ENCODE measurements at regions not wholly inside any gene's neighbourhood (a gene's known extent, or its start where the extent isn't known, plus 50 kb on each side); places are given as distances from the start of the nearest gene placed in this dataset.

DNA sequence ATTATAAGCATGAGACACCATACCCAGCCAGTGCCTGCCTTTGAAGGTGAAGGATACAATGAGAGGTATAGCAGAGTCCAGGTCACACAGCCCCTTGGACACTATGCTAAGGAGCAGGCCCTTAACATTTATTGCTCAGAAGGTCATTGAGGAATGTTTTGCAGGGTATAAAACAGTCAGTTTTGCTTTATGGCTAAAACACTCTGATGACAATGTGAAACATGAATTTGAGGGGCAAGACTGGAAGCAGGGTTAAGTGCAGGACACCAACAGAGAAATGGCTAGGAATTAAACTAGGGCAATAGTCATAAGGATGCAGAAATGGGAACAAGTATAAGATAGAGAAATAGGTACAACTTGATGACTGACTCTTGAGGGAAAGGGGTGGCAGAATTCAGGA is 141.1 kb downstream of the METTL4 start:
- TF ChIP-seq POLR2AphosphoS5 (IDR thresholded peaks at IDR 0.05; ENCODE audit: low read depth): no peak
- TF ChIP-seq GABPA (IDR thresholded peaks at IDR 0.05; ENCODE audit: low read depth): no peak
- TF ChIP-seq, protein P1, sequence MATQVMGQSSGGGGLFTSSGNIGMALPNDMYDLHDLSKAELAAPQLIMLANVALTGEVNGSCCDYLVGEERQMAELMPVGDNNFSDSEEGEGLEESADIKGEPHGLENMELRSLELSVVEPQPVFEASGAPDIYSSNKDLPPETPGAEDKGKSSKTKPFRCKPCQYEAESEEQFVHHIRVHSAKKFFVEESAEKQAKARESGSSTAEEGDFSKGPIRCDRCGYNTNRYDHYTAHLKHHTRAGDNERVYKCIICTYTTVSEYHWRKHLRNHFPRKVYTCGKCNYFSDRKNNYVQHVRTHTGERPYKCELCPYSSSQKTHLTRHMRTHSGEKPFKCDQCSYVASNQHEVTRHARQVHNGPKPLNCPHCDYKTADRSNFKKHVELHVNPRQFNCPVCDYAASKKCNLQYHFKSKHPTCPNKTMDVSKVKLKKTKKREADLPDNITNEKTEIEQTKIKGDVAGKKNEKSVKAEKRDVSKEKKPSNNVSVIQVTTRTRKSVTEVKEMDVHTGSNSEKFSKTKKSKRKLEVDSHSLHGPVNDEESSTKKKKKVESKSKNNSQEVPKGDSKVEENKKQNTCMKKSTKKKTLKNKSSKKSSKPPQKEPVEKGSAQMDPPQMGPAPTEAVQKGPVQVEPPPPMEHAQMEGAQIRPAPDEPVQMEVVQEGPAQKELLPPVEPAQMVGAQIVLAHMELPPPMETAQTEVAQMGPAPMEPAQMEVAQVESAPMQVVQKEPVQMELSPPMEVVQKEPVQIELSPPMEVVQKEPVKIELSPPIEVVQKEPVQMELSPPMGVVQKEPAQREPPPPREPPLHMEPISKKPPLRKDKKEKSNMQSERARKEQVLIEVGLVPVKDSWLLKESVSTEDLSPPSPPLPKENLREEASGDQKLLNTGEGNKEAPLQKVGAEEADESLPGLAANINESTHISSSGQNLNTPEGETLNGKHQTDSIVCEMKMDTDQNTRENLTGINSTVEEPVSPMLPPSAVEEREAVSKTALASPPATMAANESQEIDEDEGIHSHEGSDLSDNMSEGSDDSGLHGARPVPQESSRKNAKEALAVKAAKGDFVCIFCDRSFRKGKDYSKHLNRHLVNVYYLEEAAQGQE (IDR thresholded peaks at IDR 0.05; ENCODE audit: insufficient replicate concordance, low read depth): no peak
- no peak for TF ChIP-seq SPI1 (IDR thresholded peaks at IDR 0.05; ENCODE audit: borderline replicate concordance, low read depth)
- TF ChIP-seq, protein P2, sequence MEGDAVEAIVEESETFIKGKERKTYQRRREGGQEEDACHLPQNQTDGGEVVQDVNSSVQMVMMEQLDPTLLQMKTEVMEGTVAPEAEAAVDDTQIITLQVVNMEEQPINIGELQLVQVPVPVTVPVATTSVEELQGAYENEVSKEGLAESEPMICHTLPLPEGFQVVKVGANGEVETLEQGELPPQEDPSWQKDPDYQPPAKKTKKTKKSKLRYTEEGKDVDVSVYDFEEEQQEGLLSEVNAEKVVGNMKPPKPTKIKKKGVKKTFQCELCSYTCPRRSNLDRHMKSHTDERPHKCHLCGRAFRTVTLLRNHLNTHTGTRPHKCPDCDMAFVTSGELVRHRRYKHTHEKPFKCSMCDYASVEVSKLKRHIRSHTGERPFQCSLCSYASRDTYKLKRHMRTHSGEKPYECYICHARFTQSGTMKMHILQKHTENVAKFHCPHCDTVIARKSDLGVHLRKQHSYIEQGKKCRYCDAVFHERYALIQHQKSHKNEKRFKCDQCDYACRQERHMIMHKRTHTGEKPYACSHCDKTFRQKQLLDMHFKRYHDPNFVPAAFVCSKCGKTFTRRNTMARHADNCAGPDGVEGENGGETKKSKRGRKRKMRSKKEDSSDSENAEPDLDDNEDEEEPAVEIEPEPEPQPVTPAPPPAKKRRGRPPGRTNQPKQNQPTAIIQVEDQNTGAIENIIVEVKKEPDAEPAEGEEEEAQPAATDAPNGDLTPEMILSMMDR (IDR thresholded peaks at IDR 0.05; ENCODE audit: insufficient read depth, low read length): no peak
- DNase-seq (ENCODE audit: low read depth in 1 of 2, low spot score in 1 of 2): no peak
- H3K4me3 ChIP-seq (replicated peaks; ENCODE audit: insufficient read depth, low read length): no peak overlapping the region
- no peak overlapping the region for H3K27ac ChIP-seq (replicated peaks)
- H3K27me3 ChIP-seq (ENCODE audit: insufficient read depth, poor library complexity, severe bottlenecking): no peaks in the 10 kb centered on the region

GRCh38 chr18:2431806-2432205 is 139.5 kb downstream of the METTL4 start:
- TF ChIP-seq GABPA (IDR thresholded peaks at IDR 0.05; ENCODE audit: low read depth) (no peak), POLR2AphosphoS5 (IDR thresholded peaks at IDR 0.05; ENCODE audit: low read depth) (no peak), SPI1 (IDR thresholded peaks at IDR 0.05; ENCODE audit: borderline replicate concordance, low read depth) (no peak)
- TF ChIP-seq, protein P1 (IDR thresholded peaks at IDR 0.05; ENCODE audit: insufficient replicate concordance, low read depth): no peak
- TF ChIP-seq, protein P2 (IDR thresholded peaks at IDR 0.05; ENCODE audit: insufficient read depth, low read length): no peak
- no peak for DNase-seq (ENCODE audit: low read depth in 1 of 2, low spot score in 1 of 2)
- no peak overlapping the region for H3K27ac ChIP-seq (replicated peaks)
- no peaks in the 10 kb centered on the region for H3K27me3 ChIP-seq (ENCODE audit: insufficient read depth, poor library complexity, severe bottlenecking)
- H3K4me3 ChIP-seq (replicated peaks; ENCODE audit: insufficient read depth, low read length): no peak overlapping the region

DNA sequence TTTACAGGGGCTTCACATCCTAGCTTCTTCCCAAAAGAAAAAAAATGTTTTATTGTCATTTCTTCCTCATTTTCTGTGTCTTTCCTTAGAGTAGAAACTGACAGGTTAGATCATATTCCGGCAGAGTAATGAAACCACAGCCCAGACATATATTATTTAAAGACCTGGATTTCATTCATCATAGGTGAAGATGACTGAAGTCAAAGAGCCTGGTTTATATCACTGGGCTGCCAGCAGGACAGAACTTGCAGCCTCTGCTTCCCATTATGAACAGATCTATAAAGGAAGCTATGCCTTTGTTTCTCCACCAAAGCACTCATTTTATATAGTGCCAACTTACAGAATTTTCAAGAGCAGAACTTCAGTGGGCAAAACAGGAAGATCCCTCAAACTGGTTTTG is 137.9 kb downstream of the METTL4 start:
- H3K4me3 ChIP-seq (replicated peaks; ENCODE audit: insufficient read depth, low read length): no peak overlapping the region
- H3K27me3 ChIP-seq (ENCODE audit: insufficient read depth, poor library complexity, severe bottlenecking): no peaks in the 10 kb centered on the region
- no peak for DNase-seq (ENCODE audit: low read depth in 1 of 2, low spot score in 1 of 2)

More for the DNA sequence above, 137.9 kb downstream of the METTL4 start:
- TF ChIP-seq SPI1 (IDR thresholded peaks at IDR 0.05; ENCODE audit: borderline replicate concordance, low read depth): no peak
- TF ChIP-seq POLR2AphosphoS5 (IDR thresholded peaks at IDR 0.05; ENCODE audit: low read depth): no peak
- TF ChIP-seq, protein P2 (IDR thresholded peaks at IDR 0.05; ENCODE audit: insufficient read depth, low read length): no peak
- TF ChIP-seq, protein P1 (IDR thresholded peaks at IDR 0.05; ENCODE audit: insufficient replicate concordance, low read depth): no peak
- no peak for TF ChIP-seq GABPA (IDR thresholded peaks at IDR 0.05; ENCODE audit: low read depth)
- no peak overlapping the region for H3K27ac ChIP-seq (replicated peaks)

Measured in HL-60 (cell line).